HepG2 (cell line): ENCODE measurements at regions not wholly inside any gene's neighbourhood (a gene's known extent, or its start where the extent isn't known, plus 50 kb on each side); places are given as distances from the start of the nearest gene placed in this dataset.

ENCODE experiments used
- ATAC-seq: fragments of 200-7000 bp; cut with Tn5 transposase; 3 replicates; pipeline ENCODE4 v1.9.1; 2020; ENCODE audit warnings: mild to moderate bottlenecking, moderate library complexity
- BruUV-seq: library from RNA; stranded (reverse); fragments of 400-500 nt; replicated peaks from 2 replicates; lab custom pipeline; 2021; lab: Mats Ljungman, UMichigan
- CTCF ChIA-PET: fragments of 300-600 bp; formaldehyde crosslinking; extraction: SDS; loops from one replicate; lab custom pipeline; 2021; ENCODE audit warnings: low total read pairs, inconsistent platforms, low intra/inter-chr PET ratio; lab: Yijun Ruan, JAX
- POLR2A ChIA-PET: fragments of 350-600 bp; sonication (Branson Sonifier 250); formaldehyde crosslinking; loops from one replicate; lab custom pipeline; 2020; ENCODE audit warnings: antibody characterized with exemption, inconsistent platforms; lab: Yijun Ruan, JAX
- DNase-seq: peaks from one replicate; pipeline ENCODE4 v3.0.0-alpha.2; 2015; ENCODE audit warnings: low spot score
- FAIRE-seq: peaks from 3 replicates; lab custom pipeline; 2011; peaks lifted over from hg19 to GRCh38; lab: Jason Lieb, UNC
- H2AFZ ChIP-seq: one replicate; pipeline ENCODE4 v1.6.1; 2011; ENCODE audit warnings: low read length, inconsistent platforms
- H3K27ac ChIP-seq: fragments of 300-600 bp; 3 replicates; pipeline ENCODE4 v1.8.0; 2011; ENCODE audit warnings: mixed run types, mild to moderate bottlenecking, mixed read lengths, low read length, inconsistent platforms; ENCODE audit not compliant: insufficient read depth; ENCODE audit errors: extremely low read length
- H3K27me3 ChIP-seq, 2 experiments: fragments of 200-600 bp in 1 of 2; 2 replicates in 1 of 2; 3 replicates in 1 of 2; pipeline versions ENCODE4 v1.6.0 to v1.8.0; 2011; ENCODE audit warnings: low read length in 2 of 2, mild to moderate bottlenecking in 2 of 2, moderate library complexity in 2 of 2, inconsistent platforms in 1 of 2; ENCODE audit not compliant: insufficient read depth in 2 of 2, control insufficient read depth in 1 of 2
- H3K36me3 ChIP-seq, 2 experiments: fragments of 200-600 bp in 1 of 2; replicated peaks in 1 of 2; 2 replicates in 1 of 2; 3 replicates in 1 of 2; pipeline versions ENCODE4 v1.5.1 to v1.8.0; 2011; ENCODE audit warnings: low read length in 2 of 2, inconsistent platforms in 1 of 2; ENCODE audit not compliant: insufficient read depth in 2 of 2, control insufficient read depth in 1 of 2
- H3K4me1 ChIP-seq: 2 replicates; pipeline ENCODE4 v1.5.1; 2012; ENCODE audit warnings: low read length, inconsistent platforms; ENCODE audit not compliant: insufficient read depth
- H3K4me2 ChIP-seq: 2 replicates; pipeline ENCODE4 v1.6.0; 2011; ENCODE audit warnings: low read depth, low read length, inconsistent platforms
- H3K4me3 ChIP-seq, 3 experiments: fragments of 200-600 bp in 1 of 3; sonication (generic), shearing (Covaris generic) in 1 of 3; replicated peaks in 1 of 3; 2 replicates each; pipeline ENCODE4 v1.5.1; 2011 to 2016; ENCODE audit warnings: low read length in 3 of 3, inconsistent platforms in 2 of 3, low read depth in 2 of 3, mild to moderate bottlenecking in 2 of 3, control low read depth in 1 of 3, mixed read lengths in 1 of 3; ENCODE audit not compliant: insufficient read depth in 1 of 3
- H3K79me2 ChIP-seq: one replicate; pipeline ENCODE4 v1.6.1; 2011; ENCODE audit warnings: low read length, inconsistent platforms; ENCODE audit not compliant: insufficient read depth
- H3K9ac ChIP-seq: 2 replicates; pipeline ENCODE4 v1.6.0; 2011; ENCODE audit warnings: mild to moderate bottlenecking, low read depth, low read length, inconsistent platforms; ENCODE audit not compliant: insufficient read depth
- H3K9me3 ChIP-seq: 2 replicates; pipeline ENCODE4 v1.5.1; 2012; ENCODE audit warnings: mild to moderate bottlenecking, low read length
- H4K20me1 ChIP-seq: 2 replicates; pipeline ENCODE4 v1.6.0; 2011; ENCODE audit warnings: inconsistent platforms, mild to moderate bottlenecking, low read length, moderate library complexity; ENCODE audit not compliant: insufficient read depth
- ARID2 ChIP-seq: sonication (generic); formaldehyde crosslinking; IDR thresholded peaks from 2 replicates; pipeline ENCODE4 v1.8.1; 2022; ENCODE audit warnings: mild to moderate bottlenecking, missing genetic modification reagents, borderline replicate concordance
- ELK4 ChIP-seq: sonication (generic); formaldehyde crosslinking; IDR thresholded peaks from 2 replicates; pipeline ENCODE4 v1.9.0; 2021; ENCODE audit warnings: missing genetic modification reagents, borderline replicate concordance
- FOSL2 ChIP-seq: sonication (generic); formaldehyde crosslinking; IDR thresholded peaks from 2 replicates; pipeline ENCODE4 v1.4.0; 2020; ENCODE audit warnings: missing genetic modification reagents
- FOXC1 ChIP-seq: sonication (generic); formaldehyde crosslinking; IDR thresholded peaks from 2 replicates; pipeline ENCODE4 v1.8.0; 2022; ENCODE audit warnings: mild to moderate bottlenecking, missing genetic modification reagents, borderline replicate concordance
- KDM6A ChIP-seq: IDR thresholded peaks from 2 replicates; pipeline ENCODE4 v1.6.1; 2016; ENCODE audit warnings: low read depth
- MATR3 ChIP-seq: sonication (generic); formaldehyde crosslinking; IDR thresholded peaks from 2 replicates; pipeline ENCODE4 v1.4.0; 2020; ENCODE audit warnings: missing genetic modification reagents
- U2AF2 ChIP-seq: fragments of 200-400 bp; formaldehyde crosslinking; IDR thresholded peaks from 2 replicates; pipeline ENCODE4 v1.6.1; 2017; ENCODE audit warnings: low read depth, mild to moderate bottlenecking, low read length
- ZBTB7A ChIP-seq: sonication (generic); formaldehyde crosslinking; IDR thresholded peaks from 2 replicates; pipeline ENCODE4 v1.8.0; 2022; ENCODE audit warnings: mild to moderate bottlenecking, missing genetic modification reagents
- ZC3H13 ChIP-seq: sonication (generic); formaldehyde crosslinking; IDR thresholded peaks from 2 replicates; pipeline ENCODE4 v1.8.1; 2023; ENCODE audit warnings: mild to moderate bottlenecking, missing genetic modification reagents, moderate library complexity
- ZFP36L1 ChIP-seq: sonication (generic); formaldehyde crosslinking; IDR thresholded peaks from 2 replicates; pipeline ENCODE4 v1.8.0; 2022; ENCODE audit warnings: mild to moderate bottlenecking, missing genetic modification reagents, moderate library complexity
- ZUFSP ChIP-seq: sonication (generic); formaldehyde crosslinking; IDR thresholded peaks from 2 replicates; pipeline ENCODE4 v1.9.0; 2021; ENCODE audit warnings: missing genetic modification reagents, mild to moderate bottlenecking, borderline replicate concordance
- WGBS: methylation state at CpG from one replicate; pipeline ENCODE4 v1.1.6; 2017; ENCODE audit warnings: low lambda C conversion rate; 5-methylcytosine and 5-hydroxymethylcytosine counted together
- in situ Hi-C: cut with HindIII; loops from 2 replicates; pipeline ENCODE4 v1.10.0; 2017; ENCODE audit warnings: low pct_unique_long_range_greater_than_20kb; ENCODE audit not compliant: extremely low pct_ligation_motif_present
- intact Hi-C: fragments of 100-400 bp; cut with micrococcal nuclease; formaldehyde crosslinking; loops from one replicate; pipeline ENCODE4 v1.10.0; 2022; ENCODE audit not compliant: unreplicated experiment

GRCh38 chr14:45361727-45362126 lies 108.7 kb upstream of the MIS18BP1 start (continued):
- TF ChIP-seq ZUFSP (CRISPR knock-in tag) (no peak), ZBTB7A (CRISPR knock-in tag) (no peak), ARID2 (CRISPR knock-in tag) (no peak), FOXC1 (CRISPR knock-in tag) (no peak)

- Histone ChIP-seq H3K9me3 (no peaks in the 10 kb centered on the region), H3K27me3 (no peaks in the 10 kb centered on the region), H4K20me1 (no peaks in the 10 kb centered on the region), H3K36me3 (no peaks in the 10 kb centered on the region), H3K4me3 (no peak overlapping the region), H3K4me1 (no peaks in the 10 kb centered on the region), H3K4me2 (no peak overlapping the region), H2AFZ (no peak overlapping the region), H3K79me2 (no peaks in the 10 kb centered on the region), H3K9ac (no peak overlapping the region), H3K27ac (no peak overlapping the region)
- TF ChIP-seq MATR3 (CRISPR knock-in tag) (no peak), ZFP36L1 (CRISPR knock-in tag) (no peak), ELK4 (CRISPR knock-in tag) (no peak), ZC3H13 (CRISPR knock-in tag) (no peak), KDM6A (CRISPR knock-in tag) (no peak), FOSL2 (no peak), U2AF2 (no peak)
- CTCF ChIA-PET, result no interaction called here
- 0% methylated on average over 3 of the region's 3 CpGs for WGBS
- DNase-seq, result no peak
- no TSS peak for BruUV-seq
- intact Hi-C loops (no loop called here), in situ Hi-C loops (no loop called here)
- POLR2A ChIA-PET, result no interaction called here
- no peak for ATAC-seq
- FAIRE-seq, result no peak
Measured at GRCh38 chr14:45359746-45360145, 106.7 kb upstream of the MIS18BP1 start.
